ENCODE measurements at regions not wholly inside any gene's neighbourhood (a gene's known extent, or its start where the extent isn't known, plus 50 kb on each side); places are given as distances from the start of the nearest gene placed in this dataset.

GRCh38 chr1:58201492-58202106, 344.9 kb downstream of the OMA1 start:
- no peak for TF ChIP-seq CTCF (IDR thresholded peaks at IDR 0.05; ENCODE audit: low read depth, low read length)
- no peak for TF ChIP-seq EZH2phosphoT487 (IDR thresholded peaks at IDR 0.05; ENCODE audit: low read depth)
